ENCODE measurements at regions not wholly inside any gene's neighbourhood (a gene's known extent, or its start where the extent isn't known, plus 50 kb on each side); places are given as distances from the start of the nearest gene placed in this dataset.

- no TSS peak for BruUV-seq (replicated peaks)
- Histone ChIP-seq H3K9me3 (replicated peaks; ENCODE audit: control insufficient read depth, insufficient read depth, low read length) (no peaks in the 10 kb centered on the region), H3K36me3 (ENCODE audit: control insufficient read depth in 2 of 2, extremely low read depth in 1 of 2, insufficient read depth in 2 of 2, low read length in 2 of 2) (no peaks in the 10 kb centered on the region), H3K4me3 (replicated peaks in 1 of 3; ENCODE audit: insufficient read depth in 1 of 3, low read depth in 1 of 3, low read length in 3 of 3) (no peak overlapping the region), H3K9me1 (replicated peaks; ENCODE audit: control insufficient read depth, extremely low read depth, insufficient read depth, low read length) (no peaks in the 10 kb centered on the region), H3K4me2 (ENCODE audit: insufficient read depth, low read length) (no peak overlapping the region), H3K27ac (ENCODE audit: insufficient read depth, low read depth, low read length) (no peak overlapping the region), H3K4me1 (ENCODE audit: control insufficient read depth, extremely low read depth, insufficient read depth, low read length) (no peaks in the 10 kb centered on the region), H3K79me2 (ENCODE audit: control insufficient read depth, insufficient read depth, low read length) (no peaks in the 10 kb centered on the region), H3K9ac (replicated peaks; ENCODE audit: extremely low read depth, insufficient read depth, low read length) (no peak overlapping the region), H3K27me3 (ENCODE audit: control insufficient read depth in 2 of 2, insufficient read depth in 2 of 2, low read length in 2 of 2) (peaks cover 2 to 5% of the 10 kb centered on the region in 2 experiments), H4K20me1 (replicated peaks; ENCODE audit: control insufficient read depth, extremely low read depth, insufficient read depth, low read length) (no peaks in the 10 kb centered on the region), H2AFZ (ENCODE audit: low read depth, low read length) (no peak overlapping the region)
- intact Hi-C loops (cut with micrococcal nuclease), result no loop called here
- DNase-seq (ENCODE audit: low read depth, low spot score), result no peak
- TF ChIP-seq EZH2 (IDR thresholded peaks at IDR 0.05; ENCODE audit: borderline replicate concordance, low read depth, low read length, severe bottlenecking) (no peak), JUN (IDR thresholded peaks at IDR 0.05; ENCODE audit: borderline replicate concordance, insufficient read depth, insufficient read length, low read depth) (no peak), CTCF (IDR thresholded peaks at IDR 0.05; ENCODE audit: extremely low read depth in 1 of 2, insufficient read depth in 1 of 2, low read depth in 1 of 2, low read length in 2 of 2) (no peak), FOS (IDR thresholded peaks at IDR 0.05; ENCODE audit: borderline replicate concordance, insufficient read depth, low read length) (no peak), MYC (IDR thresholded peaks at IDR 0.05; ENCODE audit: low read depth, low read length) (no peak), POLR2A (IDR thresholded peaks at IDR 0.05; ENCODE audit: low read depth, low read length) (no peak), GATA2 (IDR thresholded peaks at IDR 0.05; ENCODE audit: insufficient read depth, insufficient read length, low read depth, low read length) (no peak), POLR2AphosphoS5 (IDR thresholded peaks at IDR 0.05; ENCODE audit: insufficient read depth, low read depth, low read length) (no peak)
- dilution Hi-C loops (cut with MboI; ENCODE audit: extremely low pct_ligation_motif_present, low sequenced_read_pairs), result no loop called here
- CTCF ChIA-PET, result interaction anchor here (1.1 to 2.6 kb wide), 3 partner anchors 48 to 418 kb away, joined by 3 to 9 read pairs (median 4); no protein-coding TSS in a partner anchor
- POLR2A ChIA-PET, result no interaction called here
- FAIRE-seq, result no peak
These were observed 96.9 kb downstream of the LINGO1 start for GRCh38 chr15:77535845-77536244.

Data from endothelial cell of umbilical vein (primary cell).